GM04503 (cell line): ENCODE measurements at regions not wholly inside any gene's neighbourhood (a gene's known extent, or its start where the extent isn't known, plus 50 kb on each side); places are given as distances from the start of the nearest gene placed in this dataset.

Experiments
- DNase-seq: peaks from one replicate; pipeline ENCODE4 v3.0.0-alpha.2; 2012; ENCODE audit warnings: low read depth

GRCh38 chr11:82676483-82677094 is 57.1 kb downstream of the FAM181B start:
- no peak for DNase-seq

GRCh38 chr11:82675838-82676237 is 57.8 kb downstream of the FAM181B start:
- DNase-seq = no peak

- no peak for DNase-seq
Observed at GRCh38 chr11:82673631-82674030, 60.0 kb downstream of the FAM181B start.

GRCh38 chr11:82671451-82671850 is 62.2 kb downstream of the FAM181B start:
- DNase-seq = no peak

- no peak for DNase-seq
Observed at GRCh38 chr11:82663535-82663934, 70.1 kb downstream of the FAM181B start.

- DNase-seq = no peak
Observed at GRCh38 chr11:82653752-82654151, 79.9 kb downstream of the FAM181B start.

- no peak for DNase-seq
Observed at GRCh38 chr11:82639251-82639650, 94.4 kb downstream of the FAM181B start.

GRCh38 chr11:82636615-82637014 is 97.0 kb downstream of the FAM181B start:
- DNase-seq = no peak

- DNase-seq = no peak
Observed at GRCh38 chr11:82634091-82634490, 99.6 kb downstream of the FAM181B start.

- no peak for DNase-seq
Observed at GRCh38 chr11:82631722-82632630, 101.7 kb downstream of the FAM181B start.

GRCh38 chr11:82610671-82611070 is 123.0 kb downstream of the FAM181B start:
- DNase-seq = no peak

- no peak for DNase-seq
Observed at GRCh38 chr11:82606738-82607137, 126.9 kb downstream of the FAM181B start.

GRCh38 chr11:82601711-82602110 is 132.0 kb downstream of the FAM181B start:
- DNase-seq = no peak

GRCh38 chr11:82599836-82600235 is 133.8 kb downstream of the FAM181B start:
- DNase-seq = no peak

- no peak for DNase-seq
Observed at GRCh38 chr11:82586581-82586980, 147.1 kb downstream of the FAM181B start.

- DNase-seq = no peak
Observed at GRCh38 chr11:82577246-82577645, 156.4 kb downstream of the FAM181B start.

GRCh38 chr11:82560836-82561235 is 172.8 kb downstream of the FAM181B start:
- no peak for DNase-seq

- no peak for DNase-seq
Observed at GRCh38 chr11:82559609-82560008, 174.1 kb downstream of the FAM181B start.

GRCh38 chr11:82557274-82557673 is 176.4 kb downstream of the FAM181B start:
- DNase-seq = no peak

- DNase-seq = no peak
Observed at GRCh38 chr11:82556210-82556609, 177.5 kb downstream of the FAM181B start.

- DNase-seq = no peak
Observed at GRCh38 chr11:82546661-82547557, 186.8 kb downstream of the FAM181B start.

GRCh38 chr11:82539669-82540068 is 194.0 kb downstream of the FAM181B start:
- no peak for DNase-seq
